ENCODE measurements at regions not wholly inside any gene's neighbourhood (a gene's known extent, or its start where the extent isn't known, plus 50 kb on each side); places are given as distances from the start of the nearest gene placed in this dataset.
"Not testable (repeated sequence)": the region's sequence is repeated elsewhere in the genome, so short reads cannot be mapped to it uniquely, and the experiment has no call there.

GRCh38 chr7:93663561-93664299 is 89.2 kb upstream of the CALCR start:
- in situ Hi-C loops (cut with HindIII; ENCODE audit: low sequenced_read_pairs): no loop called here

- in situ Hi-C loops (cut with HindIII; ENCODE audit: low sequenced_read_pairs): not testable (repeated sequence)
These were observed 83.6 kb upstream of the CALCR start for GRCh38 chr7:93658163-93658562.

- in situ Hi-C loops (cut with HindIII; ENCODE audit: low sequenced_read_pairs): no loop called here
These were observed 77.2 kb upstream of the CALCR start for GRCh38 chr7:93651603-93652159.

- in situ Hi-C loops (cut with HindIII; ENCODE audit: low sequenced_read_pairs): no loop called here
These were observed 72.0 kb upstream of the CALCR start for GRCh38 chr7:93646538-93646937.

- in situ Hi-C loops (cut with HindIII; ENCODE audit: low sequenced_read_pairs): no loop called here
These were observed 61.8 kb upstream of the CALCR start for GRCh38 chr7:93636276-93636675.

- in situ Hi-C loops (cut with HindIII; ENCODE audit: low sequenced_read_pairs): no loop called here
These were observed 57.8 kb upstream of the CALCR start for GRCh38 chr7:93632371-93632770.

GRCh38 chr7:93629291-93629801 is 54.8 kb upstream of the CALCR start:
- in situ Hi-C loops (cut with HindIII; ENCODE audit: low sequenced_read_pairs): no loop called here

- in situ Hi-C loops (cut with HindIII; ENCODE audit: low sequenced_read_pairs): no loop called here
These were observed 52.3 kb upstream of the CALCR start for GRCh38 chr7:93626869-93627268.

Measured in endothelial cell of hepatic sinusoid (primary cell).